CD4-positive, alpha-beta T cell treated with Interleukin-6 for 4 hours (primary cell): ENCODE measurements at regions not wholly inside any gene's neighbourhood (a gene's known extent, or its start where the extent isn't known, plus 50 kb on each side); places are given as distances from the start of the nearest gene placed in this dataset.

Experiments
- DNase-seq: peaks from one replicate; pipeline ENCODE4 v3.0.0-alpha.2; 2020; ENCODE audit warnings: mixed read lengths

- no peak for DNase-seq
Observed at GRCh38 chr16:73232555-73233328, 184.8 kb upstream of the ZFHX3 start.

- DNase-seq, result no peak
Observed at GRCh38 chr16:73231944-73232554, 184.1 kb upstream of the ZFHX3 start.

GRCh38 chr16:73231379-73231778 is 183.5 kb upstream of the ZFHX3 start:
- no peak for DNase-seq

- no peak for DNase-seq
Observed at GRCh38 chr16:73230651-73231050, 182.7 kb upstream of the ZFHX3 start.

GRCh38 chr16:73228649-73229048 is 180.7 kb upstream of the ZFHX3 start:
- no peak for DNase-seq

GRCh38 chr16:73226675-73227074 is 178.7 kb upstream of the ZFHX3 start:
- DNase-seq, result no peak

- no peak for DNase-seq
Observed at GRCh38 chr16:73225983-73226382, 178.1 kb upstream of the ZFHX3 start.

- DNase-seq, result no peak
Observed at GRCh38 chr16:73220836-73221235, 172.9 kb upstream of the ZFHX3 start.

GRCh38 chr16:73219176-73219575 is 171.2 kb upstream of the ZFHX3 start:
- no peak for DNase-seq

GRCh38 chr16:73217654-73218053 is 169.7 kb upstream of the ZFHX3 start:
- DNase-seq, result no peak

GRCh38 chr16:73216932-73217331 is 169.0 kb upstream of the ZFHX3 start:
- no peak for DNase-seq

GRCh38 chr16:73215678-73216377 is 167.9 kb upstream of the ZFHX3 start:
- no peak for DNase-seq

GRCh38 chr16:73214825-73215677 is 167.1 kb upstream of the ZFHX3 start:
- no peak for DNase-seq

GRCh38 chr16:73213732-73214455 is 166.0 kb upstream of the ZFHX3 start:
- no peak for DNase-seq

- DNase-seq, result no peak
Observed at GRCh38 chr16:73212431-73212830, 164.5 kb upstream of the ZFHX3 start.

- no peak for DNase-seq
Observed at GRCh38 chr16:73210686-73211085, 162.8 kb upstream of the ZFHX3 start.

- DNase-seq, result no peak
Observed at GRCh38 chr16:73210084-73210483, 162.2 kb upstream of the ZFHX3 start.

GRCh38 chr16:73209190-73209589 is 161.3 kb upstream of the ZFHX3 start:
- no peak for DNase-seq

GRCh38 chr16:73206151-73206707 is 158.3 kb upstream of the ZFHX3 start:
- no peak for DNase-seq

- DNase-seq, result no peak
Observed at GRCh38 chr16:73205153-73205886, 157.4 kb upstream of the ZFHX3 start.
